EH (cell line): ENCODE measurements at regions not wholly inside any gene's neighbourhood (a gene's known extent, or its start where the extent isn't known, plus 50 kb on each side); places are given as distances from the start of the nearest gene placed in this dataset.

ENCODE experiments used
- DNase-seq: peaks from one replicate; pipeline ENCODE4 v3.0.0-alpha.2; 2015; ENCODE audit warnings: low read depth

DNA sequence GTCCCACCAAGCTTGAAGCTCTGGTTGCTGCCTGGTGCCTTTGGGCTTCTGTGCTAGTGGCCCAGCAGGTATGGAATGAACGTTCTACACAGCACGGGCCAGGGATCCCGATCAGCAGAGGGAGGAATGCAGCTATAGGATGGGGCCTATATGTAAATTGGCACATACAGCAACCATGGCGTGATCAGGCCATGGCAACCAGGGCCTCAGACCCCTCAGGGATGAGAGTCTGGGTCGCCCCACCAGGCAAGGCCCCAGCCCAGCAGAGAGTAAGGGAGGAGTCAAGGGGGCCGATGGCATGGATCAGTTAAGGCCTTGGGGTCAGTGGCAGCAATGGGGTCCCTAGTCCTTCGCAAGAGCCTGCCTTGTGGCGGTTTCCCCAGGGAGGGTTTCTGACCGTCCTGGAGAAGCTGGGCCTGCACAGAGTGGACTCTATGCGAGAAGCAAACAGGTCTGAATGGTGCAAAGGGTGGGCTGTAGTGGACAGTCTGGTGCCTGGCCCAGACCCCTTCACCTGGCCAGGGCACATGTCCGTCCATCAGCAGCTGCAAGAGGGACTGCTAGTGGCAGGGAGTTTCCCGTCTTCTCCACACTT is 98.2 kb upstream of the SLC22A11 start:
- DNase-seq = no peak

DNA sequence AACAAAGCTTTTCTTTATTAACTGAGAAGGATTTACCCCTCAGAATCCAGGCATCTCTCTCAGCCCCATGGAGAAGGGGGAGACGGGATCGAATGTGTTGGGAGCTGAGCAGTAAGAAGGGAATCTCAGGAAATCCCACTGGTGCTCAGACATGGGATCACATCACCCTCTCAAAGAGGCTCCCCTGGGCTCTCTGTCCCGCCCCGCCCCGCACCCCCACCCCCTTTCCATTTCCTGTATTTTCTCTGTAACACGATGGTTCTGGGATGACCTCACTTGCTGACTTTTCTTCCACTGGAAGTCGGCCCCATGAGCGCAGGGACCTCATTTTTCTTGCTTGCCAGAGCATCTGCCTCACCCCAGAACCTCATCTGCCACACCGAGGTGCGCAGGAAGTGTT is 96.7 kb upstream of the SLC22A11 start:
- DNase-seq = peak; percentile 38

DNA sequence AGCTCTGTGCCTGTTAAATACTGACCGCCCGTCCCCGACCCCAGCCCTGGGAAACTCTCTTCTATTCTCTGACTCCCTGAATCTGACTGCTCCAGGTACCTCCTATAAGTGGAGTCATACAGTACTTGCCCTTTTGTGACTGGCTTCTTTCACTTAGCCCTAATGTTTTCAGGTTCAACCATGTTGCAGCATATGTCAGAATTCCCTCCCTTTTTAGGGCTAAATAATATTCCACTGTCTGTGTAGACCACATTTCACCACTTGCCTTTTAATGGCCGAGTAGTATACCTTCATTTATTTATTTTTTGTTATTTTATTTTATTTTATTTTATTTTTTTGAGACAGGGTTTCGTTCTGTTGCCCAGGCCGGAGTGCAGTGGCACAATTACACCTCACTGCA is 96.1 kb upstream of the SLC22A11 start:
- no peak for DNase-seq

DNA sequence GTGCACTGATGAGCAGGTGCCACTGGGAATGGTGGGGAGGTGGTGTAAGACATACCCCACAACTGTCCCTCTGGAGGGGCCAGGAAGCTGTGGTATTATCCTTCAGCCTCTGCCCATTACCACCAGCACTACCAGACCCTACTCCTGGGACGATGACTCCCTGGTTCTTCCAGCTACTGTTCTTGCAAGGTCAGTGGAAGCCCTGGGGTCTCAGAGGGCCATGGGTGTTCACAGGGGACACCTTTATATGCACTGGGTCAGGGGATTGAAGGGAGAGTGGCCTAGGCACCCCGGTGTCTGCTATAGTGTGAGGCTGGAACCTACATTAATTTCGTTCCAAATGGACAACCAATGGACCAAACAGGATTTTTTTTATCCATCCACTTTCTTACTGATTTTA is 94.7 kb upstream of the SLC22A11 start:
- DNase-seq = no peak

DNA sequence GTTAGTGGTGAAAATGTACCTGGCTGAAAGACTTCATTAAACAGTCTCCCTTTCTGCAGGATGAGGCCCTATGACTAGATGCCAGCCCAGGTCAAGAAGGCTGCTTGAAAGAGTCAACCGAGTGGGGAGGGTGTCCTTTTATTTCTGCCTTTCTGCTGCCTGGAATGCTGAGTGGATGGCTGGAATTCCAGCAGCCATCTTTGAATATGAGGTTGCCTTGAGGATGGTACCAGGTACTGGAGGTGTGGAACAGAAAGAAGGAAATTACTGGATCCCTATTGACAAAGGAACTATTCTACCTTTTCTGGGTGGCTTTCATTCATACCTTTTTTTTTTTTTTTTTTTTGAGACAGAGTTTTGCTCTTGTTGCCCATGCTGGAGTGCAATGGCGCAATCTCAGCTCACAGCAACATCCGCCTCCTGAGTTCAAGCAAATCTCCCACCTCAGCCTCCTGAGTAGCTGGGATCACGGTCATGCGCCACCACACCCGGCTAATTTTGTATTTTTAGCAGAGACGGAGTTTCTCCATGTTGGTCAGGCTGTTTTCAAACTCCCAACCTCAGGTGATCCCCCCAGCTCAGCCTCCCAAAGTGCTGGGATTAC is 89.5 kb upstream of the SLC22A11 start:
- no peak for DNase-seq

DNA sequence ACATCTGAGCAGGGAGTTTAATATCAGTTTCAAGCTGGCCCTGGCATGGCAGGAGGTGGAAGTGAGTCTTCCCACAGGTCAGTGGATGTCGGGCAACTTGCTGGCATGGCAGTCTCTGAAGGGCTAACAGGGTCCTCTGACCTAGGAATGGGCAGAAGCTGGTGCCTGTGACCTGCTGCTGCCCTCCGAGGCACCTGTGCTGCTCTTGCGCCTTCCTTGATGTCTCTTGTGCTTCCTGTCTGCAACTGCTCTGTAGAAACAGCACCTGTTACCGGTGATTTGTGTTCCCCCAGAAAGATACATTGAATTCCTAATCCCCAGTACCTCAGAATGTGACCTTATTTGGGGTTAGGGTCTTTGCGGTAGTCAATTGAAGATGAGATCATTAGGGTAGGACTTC is 86.5 kb upstream of the SLC22A11 start:
- DNase-seq = no peak

DNA sequence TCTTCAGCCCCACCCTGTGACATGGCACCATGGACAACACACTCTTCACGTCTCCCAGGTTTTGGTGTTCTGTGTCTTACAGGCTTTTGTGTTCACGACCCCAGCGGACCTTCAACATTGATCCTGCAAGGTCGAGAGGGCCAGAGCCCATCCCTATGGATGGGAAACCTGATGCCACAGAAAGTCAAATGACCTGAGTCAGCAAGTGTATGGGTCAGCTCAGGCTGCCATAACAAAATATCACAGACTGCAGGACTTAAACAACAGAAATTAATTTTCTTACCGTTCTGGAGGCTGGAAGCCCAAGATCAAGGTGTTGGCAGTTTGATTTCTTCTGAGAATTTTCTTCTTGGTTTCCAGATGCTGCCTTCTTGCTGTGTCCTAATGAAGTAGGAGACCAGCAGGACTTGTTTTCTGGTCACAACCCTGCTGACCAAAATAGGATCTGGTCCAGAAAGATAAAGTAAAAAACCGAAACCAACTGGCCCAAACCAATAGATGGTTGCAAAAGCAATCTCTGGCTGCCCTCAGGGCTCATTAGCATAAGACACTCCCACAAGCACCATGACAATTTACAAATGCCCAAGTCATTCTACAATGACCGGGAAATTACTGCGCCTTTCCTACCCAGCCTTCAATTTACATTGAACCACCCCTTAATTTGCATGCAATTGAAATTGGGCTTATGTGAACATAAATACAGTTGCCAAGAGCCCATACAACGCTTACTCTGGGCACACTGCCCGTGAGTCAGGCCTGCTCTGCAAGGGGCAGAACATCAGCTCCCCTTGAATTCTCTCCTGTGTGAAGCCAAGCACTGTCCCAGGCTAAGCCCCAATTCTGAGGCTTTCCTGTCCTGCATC is 82.9 kb upstream of the SLC22A11 start:
- no peak for DNase-seq

DNA sequence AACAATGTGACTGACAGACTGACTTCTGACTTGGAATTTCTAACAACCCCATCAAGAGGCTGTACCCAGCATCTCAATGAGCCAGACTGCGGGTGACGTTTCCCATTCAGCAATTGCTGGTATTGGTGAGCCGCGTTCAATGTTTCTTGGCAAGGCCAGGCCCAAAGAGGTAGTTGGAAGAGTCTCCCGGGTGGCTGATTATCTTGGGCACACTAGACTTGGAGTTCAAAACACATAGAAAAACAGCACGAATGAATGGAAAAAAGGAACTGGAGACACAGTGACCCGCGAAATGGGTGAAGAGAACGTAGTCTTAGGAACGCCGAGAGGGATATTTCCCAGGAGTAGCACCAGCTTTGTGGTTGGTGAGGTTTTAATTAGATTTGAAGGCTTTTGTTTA is 81.1 kb upstream of the SLC22A11 start:
- no peak for DNase-seq

DNA sequence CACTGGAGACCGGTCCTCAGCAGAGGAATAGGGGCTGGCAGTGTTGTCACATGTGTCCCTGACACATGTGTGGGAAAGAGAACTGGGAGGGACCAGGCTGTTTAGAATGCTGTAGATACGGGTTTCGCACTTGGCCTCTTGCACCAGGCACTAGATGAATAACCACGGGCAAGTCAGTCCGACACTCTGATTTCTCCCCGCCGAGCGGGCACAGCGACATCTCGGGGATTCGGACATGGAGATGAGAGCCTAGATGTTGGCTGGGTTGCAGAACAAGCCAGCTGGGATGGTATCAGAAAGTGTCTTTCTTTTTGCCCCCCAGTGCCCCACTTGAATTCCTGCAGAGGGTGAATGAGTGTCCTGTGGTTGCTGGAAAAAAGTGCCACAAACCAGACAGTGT is 80.6 kb upstream of the SLC22A11 start:
- DNase-seq = no peak

DNA sequence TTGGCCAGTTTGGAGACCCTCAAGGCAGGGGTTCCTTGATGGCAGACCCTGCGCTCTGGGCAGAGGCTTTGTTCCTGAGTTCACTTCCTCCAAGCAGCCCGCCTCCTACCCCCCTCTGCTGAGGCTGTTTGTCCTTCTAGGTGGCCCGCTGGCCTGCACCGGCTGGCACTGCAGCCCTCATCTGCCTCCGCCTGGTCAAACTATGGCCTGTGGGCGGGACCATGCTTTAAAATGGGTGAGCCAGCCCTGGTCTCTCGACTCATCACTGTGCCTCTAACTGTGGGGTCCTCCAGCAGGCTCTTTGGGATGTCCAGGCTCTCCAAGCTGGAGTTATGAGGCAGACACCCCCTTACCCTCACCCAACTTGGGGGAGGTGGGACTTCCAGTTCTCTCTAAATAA is 78.9 kb upstream of the SLC22A11 start:
- no peak for DNase-seq

DNA sequence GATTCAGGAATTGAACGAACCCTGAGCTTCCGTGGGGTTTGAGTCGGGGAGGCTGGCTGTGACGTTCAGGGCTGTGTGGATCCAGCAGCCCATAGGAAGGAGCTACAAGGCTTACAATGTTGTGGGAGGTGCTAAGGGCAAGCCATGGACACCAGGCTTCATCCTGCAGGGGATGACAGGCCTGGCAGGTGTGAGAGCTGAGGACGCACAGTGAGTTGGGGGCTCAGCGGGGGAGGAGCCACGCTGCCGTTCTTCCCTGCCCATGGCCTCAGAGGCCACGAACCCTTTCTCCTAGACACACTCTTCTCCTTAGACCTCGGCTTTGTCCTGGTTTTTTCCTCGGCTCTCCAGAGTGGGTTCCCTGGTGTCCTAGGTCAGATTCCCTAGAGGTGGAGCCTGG is 78.1 kb upstream of the SLC22A11 start:
- no peak for DNase-seq

DNA sequence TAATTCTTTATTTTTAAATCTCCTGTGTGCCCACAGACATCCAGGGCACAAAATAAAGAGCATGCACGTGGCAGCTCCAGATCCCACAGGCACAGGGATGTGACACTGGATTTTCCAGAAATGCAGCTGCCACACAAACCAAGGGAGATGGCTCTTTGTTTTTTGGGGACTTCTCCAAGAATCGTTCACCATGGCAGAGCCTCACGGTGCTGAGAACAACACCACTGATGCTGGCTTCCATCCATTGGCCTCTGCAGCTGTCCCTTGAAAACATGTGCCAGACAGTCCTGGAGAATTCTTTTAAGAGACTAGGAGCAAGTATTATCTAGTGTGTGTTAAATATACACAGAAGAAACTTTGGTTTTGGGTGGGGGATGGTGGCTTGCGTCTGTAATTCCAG is 73.2 kb upstream of the SLC22A11 start:
- no peak for DNase-seq

DNA sequence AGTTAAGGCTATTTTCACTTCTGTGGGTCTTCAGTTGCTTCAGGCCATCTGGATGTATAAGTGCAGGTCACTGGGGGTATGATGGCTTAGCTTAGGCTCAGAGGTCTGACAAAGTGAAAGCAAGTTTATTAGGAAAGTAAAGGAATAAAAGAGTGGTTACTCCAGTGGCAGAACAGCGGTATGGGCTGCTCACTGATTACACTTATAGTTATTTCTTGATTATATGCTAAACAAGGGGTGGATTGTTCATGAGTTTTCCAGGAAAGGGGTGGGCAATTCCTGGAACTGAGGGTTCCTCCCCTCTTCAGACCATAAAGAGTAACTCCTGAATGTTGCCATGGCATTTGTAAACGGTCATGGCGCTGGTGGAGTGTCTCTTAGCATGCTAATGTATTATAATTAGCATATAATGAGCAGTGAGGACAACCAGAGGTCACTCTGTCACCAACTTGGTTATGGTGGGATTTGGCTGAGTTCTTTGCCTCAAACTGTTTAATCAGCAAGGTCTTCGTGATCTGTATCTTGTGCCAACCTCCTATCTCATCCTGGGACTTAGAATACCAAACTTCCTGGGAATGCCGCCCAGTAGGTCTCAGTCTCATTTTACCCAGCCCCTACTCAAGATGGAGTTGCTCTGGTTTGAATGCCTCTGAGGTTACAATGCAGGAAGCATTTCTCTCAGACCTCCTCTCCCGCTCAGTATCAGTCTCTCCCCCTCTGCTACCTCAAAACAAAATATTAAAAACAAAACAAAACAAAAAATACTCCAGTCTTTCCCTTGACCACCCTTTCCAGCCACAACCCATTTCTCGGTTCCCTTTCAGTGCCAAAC is 71.3 kb upstream of the SLC22A11 start:
- DNase-seq = no peak

DNA sequence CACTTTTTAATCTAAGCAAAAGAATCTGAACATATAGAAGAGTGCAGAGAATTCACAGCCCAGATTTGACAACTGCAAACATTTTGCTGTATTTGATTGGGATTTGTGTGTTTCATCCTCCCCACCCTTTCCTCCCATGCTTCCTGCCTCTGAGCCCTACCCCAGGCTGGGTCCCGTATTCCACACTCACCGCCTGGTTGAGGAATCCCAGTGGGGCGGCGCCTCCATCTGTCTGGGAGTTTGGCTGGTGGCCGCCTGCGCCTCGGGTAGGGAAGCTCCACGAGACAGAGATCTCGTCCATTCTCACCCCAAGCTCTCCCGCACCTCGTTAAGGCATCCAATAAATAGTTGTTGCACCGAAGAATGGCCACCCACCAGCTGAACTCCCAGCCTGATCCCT is 70.7 kb upstream of the SLC22A11 start:
- no peak for DNase-seq

DNA sequence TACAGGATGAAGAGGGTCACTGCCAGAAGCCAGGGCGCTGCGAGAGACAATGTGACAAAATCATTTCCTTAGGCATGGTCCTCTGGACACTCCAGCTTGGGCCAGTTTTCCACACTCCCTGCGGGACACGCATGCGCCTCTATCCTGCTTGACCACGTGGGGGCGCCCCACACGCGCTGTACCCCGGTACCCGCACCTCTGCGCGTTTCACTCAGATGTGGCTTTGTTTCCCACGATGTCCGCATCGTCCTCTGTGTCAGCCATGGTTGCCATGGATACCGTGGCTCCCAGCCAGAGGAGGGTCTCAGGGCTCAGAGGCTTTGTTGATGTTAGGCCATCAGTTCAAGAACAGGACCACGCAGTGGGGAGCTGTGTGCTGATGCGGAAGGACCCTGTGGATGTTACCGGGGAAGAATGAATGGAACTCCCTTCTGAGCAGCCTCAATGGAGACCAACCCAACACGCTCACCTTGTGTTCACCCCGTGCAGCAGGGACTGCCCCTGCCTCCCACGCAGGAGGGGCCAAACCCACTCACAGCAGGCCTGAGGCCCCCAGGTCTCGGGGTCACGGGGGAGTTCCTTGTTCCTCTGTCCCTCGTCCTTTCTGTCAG is 65.8 kb upstream of the SLC22A11 start:
- peak; percentile 66 for DNase-seq

DNA sequence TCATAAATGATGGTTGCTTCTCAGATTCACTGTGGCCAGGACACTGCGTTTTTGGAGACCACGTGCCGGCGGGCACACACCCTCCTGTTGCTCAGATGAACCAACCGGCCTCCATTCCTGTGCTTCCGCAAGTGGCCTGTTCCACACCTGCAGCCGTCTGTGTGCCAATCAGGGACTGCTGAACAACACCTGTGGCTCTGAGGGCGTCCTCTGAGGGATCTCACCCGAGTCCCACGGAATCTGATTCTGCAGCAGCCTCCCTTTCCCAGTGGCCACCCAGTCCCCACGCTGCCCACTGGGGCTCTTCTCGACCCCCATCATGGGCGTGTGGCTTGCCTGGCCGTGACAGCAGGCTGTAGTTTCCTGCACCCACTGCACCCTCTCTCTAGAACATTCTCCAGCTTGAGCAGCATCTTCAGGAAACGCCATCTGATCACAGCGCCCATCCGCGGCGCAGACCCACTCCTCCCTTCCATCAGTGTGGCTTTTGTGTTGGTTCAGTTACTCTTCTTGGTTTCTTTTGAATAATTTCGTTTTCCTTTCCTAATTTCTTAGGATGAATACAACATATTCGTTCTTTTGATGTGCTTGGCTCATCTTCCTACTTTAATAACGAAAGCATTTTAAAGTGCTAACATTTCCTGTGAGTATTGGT is 65.1 kb upstream of the SLC22A11 start:
- DNase-seq = no peak

DNA sequence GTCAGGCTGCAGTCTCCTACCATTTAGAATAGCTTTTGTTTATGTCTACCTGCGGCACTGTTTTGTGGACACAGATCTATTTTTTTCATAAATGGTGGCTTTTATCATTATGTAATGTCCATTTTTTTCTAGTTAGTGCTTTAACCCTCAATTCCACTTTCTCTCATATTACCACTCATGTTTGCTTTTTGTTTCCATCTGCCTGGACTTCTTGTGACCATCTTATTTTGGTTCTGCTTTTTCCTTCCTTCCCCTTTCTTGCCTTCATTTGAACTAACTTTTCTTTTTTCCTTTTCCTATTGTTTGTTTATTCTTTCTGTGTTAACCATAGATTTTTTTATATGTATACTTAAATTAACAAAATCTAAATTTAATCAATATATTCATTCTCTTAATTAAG is 63.2 kb upstream of the SLC22A11 start:
- no peak for DNase-seq

DNA sequence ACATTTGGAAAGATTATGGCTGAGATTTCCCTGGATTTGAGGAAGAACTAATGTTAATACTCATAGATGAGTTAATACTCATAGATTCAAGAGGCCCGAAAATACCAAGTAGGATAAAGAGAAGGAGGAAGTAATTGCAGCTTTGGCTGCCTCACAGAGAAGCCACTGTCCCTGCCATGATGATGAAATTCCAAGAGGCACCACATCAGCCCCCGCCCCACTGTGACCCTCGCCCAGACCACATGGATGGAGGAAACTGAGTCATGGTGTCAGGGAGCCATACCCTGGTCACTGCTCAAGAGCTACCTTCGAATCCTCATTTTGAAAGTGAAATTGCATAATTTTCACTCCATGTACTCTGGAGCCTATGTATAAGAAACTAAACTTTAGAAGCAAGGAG is 57.6 kb upstream of the SLC22A11 start:
- no peak for DNase-seq

DNA sequence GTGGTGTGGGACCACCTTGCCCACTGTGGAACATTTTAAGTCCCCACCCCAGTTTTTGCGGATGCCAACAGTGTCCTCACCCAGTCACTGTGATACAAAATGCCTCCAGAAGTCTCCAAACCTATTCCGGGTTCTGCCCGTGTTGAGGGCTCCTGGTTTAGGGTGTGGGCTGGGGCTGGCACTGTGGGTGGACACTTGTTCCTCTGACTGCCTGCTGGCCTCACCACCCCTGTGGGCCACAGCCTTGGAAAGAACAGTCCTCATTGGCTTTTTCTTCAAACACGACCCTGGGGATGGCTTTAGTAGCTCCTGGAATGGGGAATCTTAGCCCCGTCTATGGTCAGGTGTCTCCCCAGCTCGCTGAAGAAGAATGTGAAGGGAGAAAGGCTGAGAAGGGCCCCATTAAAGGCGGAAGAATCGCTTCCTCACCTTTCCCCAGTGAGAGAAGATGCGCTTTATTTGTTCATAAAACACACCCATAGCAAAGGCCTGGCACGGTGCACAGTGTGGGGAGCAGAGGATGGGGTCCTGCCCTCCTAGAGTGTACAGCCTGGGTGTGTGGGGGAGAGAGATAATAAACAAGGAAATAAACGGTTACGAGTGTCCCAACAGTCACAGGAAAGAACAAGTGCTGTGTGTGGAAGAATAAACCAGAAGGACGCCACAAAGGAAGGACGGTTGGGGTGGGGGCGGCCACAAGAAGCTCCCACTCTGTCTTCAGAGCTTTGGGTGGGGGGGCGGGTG is 56.3 kb upstream of the SLC22A11 start:
- DNase-seq = no peak

DNA sequence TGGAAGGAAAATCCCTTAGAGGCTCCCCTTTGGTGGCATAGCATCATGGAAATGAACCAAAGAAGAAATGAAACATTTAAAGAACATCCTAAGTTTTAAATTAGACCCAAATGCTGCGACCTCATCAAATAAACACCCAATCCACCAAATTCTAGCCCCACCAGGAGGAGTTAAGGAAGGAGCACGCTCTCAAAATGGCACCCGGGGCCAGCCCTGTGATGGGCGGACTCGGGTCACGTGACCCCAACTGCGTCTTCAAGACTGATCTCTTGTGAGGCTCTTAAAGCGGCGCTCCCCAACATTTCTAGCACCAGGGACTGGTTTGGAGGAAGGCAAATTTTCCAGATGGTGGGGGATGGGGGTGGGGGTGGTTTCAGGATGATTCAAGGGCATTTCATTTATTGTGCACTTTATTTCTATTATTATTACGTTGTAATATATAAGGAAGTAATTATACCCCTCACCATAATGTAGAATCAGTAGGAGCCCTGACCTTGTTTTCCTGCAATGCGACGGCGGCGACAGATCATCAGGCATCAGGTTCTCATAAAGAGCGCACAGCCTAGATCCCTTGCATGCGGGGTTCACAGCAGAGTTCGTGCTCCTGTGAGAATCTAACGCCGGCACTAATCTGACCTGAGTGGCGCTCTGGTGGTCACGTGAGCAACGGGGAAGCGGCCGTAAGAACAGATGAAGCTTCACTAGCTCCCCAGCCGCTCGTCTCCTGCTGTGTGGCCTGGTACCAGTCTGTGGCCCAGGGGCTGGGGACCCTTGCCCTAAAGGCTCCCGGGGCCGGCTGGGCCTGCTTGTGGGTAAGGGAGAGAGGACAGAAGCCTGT is 55.3 kb upstream of the SLC22A11 start:
- DNase-seq = no peak
